HT-29 (cell line): ENCODE measurements at regions not wholly inside any gene's neighbourhood (a gene's known extent, or its start where the extent isn't known, plus 50 kb on each side); places are given as distances from the start of the nearest gene placed in this dataset.

ENCODE experiments used
- DNase-seq: peaks from one replicate; pipeline ENCODE4 v3.0.0-alpha.2; 2015; ENCODE audit warnings: low spot score

GRCh38 chr22:22076932-22077703, 94.5 kb upstream of the TOP3B start:
- DNase-seq: no peak

GRCh38 chr22:22076361-22076760, 93.8 kb upstream of the TOP3B start:
- no peak for DNase-seq

DNA sequence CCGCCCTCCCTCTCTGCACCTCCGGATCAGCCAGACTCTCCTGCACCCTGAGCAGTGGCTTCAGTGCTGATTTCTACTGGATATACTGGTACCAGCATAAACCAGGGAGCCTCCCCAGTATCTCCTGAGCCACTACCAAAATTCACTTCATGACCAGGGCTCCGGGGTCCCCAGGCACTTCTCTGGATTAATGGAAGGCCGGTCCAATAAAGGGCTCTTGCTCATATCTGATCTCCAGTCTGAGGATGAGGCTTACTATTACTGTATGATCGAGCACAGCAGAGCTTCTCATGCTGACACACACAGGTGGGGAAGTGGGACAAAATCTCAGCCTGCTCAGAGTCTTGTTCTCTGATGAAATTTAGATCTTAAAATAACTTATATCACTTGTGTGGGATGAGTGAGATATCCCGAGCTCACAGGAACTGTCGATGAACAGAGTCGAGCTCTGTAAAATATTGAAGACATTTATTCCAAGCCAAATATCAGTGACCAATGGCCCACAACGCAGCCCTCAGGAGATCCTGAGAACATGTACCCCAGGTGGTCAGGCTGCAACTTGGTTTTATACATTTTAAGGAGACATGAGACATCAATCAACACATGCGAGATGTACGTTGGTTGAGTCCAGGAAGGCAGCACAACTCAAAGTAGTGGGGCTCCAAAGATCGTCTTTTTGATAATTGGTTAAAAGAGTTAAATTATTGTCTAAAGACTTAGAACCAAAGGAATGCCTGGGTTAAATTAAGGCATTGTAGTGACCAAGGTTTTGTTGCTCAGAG, 93.0 kb upstream of the TOP3B start:
- no peak for DNase-seq

GRCh38 chr22:22074634-22075381, 92.2 kb upstream of the TOP3B start:
- DNase-seq: no peak

GRCh38 chr22:22073769-22074561, 91.4 kb upstream of the TOP3B start:
- no peak for DNase-seq

- no peak for DNase-seq
These were observed 89.7 kb upstream of the TOP3B start for GRCh38 chr22:22072169-22072836.

DNA sequence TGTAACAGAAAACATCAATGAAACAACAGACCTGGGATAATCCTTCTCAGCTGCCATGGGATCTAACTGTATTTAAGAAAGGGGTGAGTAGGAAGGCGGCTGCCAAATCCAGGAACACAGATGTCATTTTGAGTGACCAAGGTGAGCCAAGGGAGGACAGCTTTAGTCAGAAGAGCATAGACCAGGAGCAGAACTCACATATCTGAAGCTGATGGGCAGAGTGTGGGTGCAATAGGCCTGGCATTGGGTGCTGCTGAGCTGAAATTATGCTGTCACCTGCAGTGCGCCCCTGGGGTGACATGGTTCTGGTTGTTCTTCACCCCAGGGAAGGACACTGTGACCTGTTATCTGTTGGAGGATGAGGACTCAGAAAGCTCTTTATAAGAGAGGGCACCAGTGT, 88.9 kb upstream of the TOP3B start:
- DNase-seq: no peak

DNA sequence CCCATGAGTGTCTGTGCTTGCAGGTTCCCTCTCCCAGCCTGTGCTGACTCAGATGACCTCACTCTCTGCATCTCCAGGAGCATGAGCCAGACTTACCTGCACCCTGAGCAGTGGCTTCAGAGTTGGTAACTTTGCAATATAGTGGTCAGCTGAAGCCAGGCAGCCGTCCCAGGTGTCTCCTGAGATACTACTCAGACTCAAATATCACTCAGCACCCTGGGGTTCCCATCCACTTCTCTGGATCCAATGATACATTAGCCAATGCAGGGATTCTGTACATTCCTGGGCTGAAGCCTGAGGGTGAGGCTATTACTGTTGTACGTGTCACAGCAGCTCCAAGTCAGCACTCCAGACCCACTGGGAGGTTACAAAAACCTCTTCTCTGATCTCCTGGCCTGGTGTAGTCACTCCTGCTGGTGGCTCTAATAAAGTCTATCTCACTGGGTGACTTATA, 87.8 kb upstream of the TOP3B start:
- no peak for DNase-seq

DNA sequence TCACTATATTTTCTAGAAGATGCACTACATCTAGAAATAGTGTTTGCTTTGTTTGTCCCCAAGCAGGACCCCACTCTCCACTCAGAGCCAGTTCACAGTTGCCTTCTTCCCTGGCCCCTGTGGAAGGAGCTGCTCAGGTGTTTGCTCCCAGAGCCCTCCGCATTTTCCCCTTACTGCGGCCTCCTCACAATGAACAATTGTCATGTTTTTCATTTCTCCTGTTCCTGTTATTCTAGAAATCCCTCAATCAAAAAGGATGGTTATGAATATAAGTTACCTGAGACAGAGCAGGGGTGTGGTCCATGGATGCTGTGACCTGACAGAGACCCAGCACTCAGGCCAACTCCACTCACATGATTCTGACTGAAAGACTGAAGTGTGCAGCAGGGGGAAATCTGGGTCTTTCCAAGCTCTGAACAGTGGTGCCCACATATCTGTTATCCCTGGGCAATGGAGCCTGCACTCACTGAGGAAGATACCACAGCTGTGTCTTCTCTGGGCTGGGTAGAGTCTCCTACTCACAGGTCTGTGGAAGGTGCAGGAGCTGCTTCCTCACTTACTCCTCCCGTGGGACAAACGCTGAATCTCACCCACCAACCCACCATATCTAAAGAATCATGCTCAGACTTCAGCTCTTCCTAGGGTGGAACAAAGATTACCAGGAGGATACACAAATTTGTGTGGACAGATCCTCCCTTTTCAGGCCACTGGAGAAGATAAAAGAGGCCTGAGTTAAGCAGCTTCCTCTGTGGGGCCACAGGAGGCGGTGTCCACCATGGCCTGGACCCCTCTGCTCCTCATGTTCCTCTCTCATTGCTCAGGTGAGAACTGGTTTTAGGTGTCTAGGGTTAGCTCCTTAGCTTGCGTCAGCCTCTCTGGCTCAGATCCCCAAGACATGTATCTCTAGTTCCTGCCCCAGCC, 87.1 kb upstream of the TOP3B start:
- no peak for DNase-seq

DNA sequence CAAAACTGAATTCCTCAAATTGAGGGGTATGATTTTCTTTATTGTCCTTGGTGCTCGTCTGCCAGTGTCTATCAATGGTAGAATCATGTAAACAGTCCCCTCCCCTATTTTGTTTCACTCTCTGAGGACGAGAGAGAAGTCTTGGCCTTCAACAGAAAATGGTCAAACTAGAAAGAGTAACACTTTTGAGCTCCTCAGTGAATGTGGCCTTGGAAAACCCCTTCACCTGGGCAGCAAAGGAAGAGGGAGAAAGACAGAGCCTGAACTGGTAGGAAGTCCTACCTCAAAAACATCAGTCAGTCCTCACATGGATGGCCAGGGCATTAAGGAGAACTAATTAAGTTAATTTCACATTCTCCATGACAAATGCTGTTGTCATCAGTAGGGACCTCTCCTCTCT, 86.1 kb upstream of the TOP3B start:
- no peak for DNase-seq

- DNase-seq: no peak
These were observed 85.4 kb upstream of the TOP3B start for GRCh38 chr22:22068025-22068424.

GRCh38 chr22:22067192-22067591, 84.6 kb upstream of the TOP3B start:
- DNase-seq: no peak

- DNase-seq: no peak
These were observed 82.0 kb upstream of the TOP3B start for GRCh38 chr22:22064580-22064979.

GRCh38 chr22:22062306-22062793, 79.8 kb upstream of the TOP3B start:
- DNase-seq: no peak

GRCh38 chr22:22061085-22062077, 78.8 kb upstream of the TOP3B start:
- DNase-seq: peak; percentile 13

DNA sequence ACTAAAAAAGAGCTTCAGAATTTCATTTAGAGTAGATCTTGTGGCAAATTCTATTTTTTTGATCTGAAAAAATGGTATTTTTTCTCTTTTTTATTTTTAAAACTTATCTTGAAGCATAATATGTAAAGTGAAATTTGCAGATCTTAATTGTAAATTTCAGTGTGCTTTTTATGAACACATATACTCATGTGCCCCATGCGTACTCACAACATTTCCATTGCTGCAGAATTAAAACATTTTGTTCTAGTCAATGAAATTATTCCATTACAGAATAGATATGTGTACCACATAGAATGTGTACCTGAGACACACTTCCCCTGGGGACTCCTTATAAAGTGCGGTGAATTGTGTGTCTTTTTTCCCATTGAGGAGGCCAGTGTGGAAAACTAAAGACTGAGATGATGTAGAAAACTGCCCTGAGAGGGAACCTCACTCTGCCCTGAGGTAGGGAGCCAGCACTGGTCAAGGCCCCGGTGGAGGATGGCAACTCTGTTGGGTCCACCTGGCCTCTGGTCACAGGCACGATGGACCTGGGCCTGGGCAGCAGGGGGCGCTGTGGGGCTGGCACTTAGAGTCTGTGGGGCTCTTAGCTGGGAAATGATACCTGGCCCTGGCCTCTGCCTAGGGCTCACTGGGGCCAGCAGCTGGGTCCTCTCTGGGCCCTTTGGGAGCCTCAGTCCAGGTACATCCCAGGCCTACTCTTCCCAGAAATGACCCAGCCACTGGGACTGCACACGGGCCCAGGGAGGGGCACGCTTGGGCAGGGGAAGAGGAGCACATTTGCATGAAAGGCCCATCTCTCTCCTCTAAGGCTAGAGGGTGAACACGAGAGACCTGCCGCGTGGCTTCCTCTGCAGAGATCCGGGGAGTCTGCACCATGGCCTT, 77.9 kb upstream of the TOP3B start:
- peak; percentile 16 for DNase-seq

DNA sequence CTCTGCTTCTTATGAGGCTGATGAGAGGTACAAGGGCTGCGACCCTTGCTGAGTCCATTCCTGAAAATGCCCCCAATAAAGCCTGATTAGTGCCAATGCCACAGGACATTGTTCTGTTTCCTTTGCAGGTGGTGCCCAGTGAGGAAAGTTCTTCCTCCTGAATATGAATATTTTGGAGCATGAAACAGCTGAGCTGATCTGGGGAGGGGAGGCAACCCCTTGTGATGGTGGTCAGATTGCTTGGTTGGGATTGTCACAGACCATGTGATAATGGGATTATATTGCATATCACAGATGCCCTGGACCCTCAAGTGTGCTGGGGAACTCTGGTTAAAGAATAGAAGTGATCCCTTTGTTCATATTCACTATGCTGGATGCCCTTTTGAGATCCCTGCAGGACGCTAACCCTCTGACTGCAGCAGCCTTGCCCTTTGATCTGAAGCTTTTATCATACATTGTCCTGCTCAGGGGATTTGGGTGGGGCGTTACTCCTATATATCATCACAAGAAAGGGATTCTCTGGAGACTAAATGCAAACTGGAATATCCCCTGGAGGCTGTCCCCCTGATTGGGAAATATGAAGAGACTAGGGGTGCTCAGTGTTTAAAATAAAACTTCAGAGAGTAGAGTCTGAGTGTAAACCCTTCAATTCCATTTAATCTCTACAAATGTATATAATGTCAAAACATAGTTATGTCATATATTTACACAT, 76.9 kb upstream of the TOP3B start:
- DNase-seq: no peak
